GM19328 (cell line): ENCODE measurements at regions not wholly inside any gene's neighbourhood (a gene's known extent, or its start where the extent isn't known, plus 50 kb on each side); places are given as distances from the start of the nearest gene placed in this dataset.
A peak's percentile ranks its signal among the peaks of the same experiment; 100 is the strongest.
"Not testable (repeated sequence)": the region's sequence is repeated elsewhere in the genome, so short reads cannot be mapped to it uniquely, and the experiment has no call there.

Experiments
- ATAC-seq: cut with Tn5 transposase; IDR thresholded peaks from one replicate; pipeline ENCODE4 v1.9.1; 2021; ENCODE audit warnings: mild to moderate bottlenecking, moderate library complexity; ENCODE audit not compliant: unreplicated experiment

- not testable (repeated sequence) for ATAC-seq
These were observed 108.0 kb upstream of the LNX1 start for GRCh38 chr4:53699310-53699709.

GRCh38 chr4:53697016-53697685 is 105.9 kb upstream of the LNX1 start:
- ATAC-seq, result no peak

DNA sequence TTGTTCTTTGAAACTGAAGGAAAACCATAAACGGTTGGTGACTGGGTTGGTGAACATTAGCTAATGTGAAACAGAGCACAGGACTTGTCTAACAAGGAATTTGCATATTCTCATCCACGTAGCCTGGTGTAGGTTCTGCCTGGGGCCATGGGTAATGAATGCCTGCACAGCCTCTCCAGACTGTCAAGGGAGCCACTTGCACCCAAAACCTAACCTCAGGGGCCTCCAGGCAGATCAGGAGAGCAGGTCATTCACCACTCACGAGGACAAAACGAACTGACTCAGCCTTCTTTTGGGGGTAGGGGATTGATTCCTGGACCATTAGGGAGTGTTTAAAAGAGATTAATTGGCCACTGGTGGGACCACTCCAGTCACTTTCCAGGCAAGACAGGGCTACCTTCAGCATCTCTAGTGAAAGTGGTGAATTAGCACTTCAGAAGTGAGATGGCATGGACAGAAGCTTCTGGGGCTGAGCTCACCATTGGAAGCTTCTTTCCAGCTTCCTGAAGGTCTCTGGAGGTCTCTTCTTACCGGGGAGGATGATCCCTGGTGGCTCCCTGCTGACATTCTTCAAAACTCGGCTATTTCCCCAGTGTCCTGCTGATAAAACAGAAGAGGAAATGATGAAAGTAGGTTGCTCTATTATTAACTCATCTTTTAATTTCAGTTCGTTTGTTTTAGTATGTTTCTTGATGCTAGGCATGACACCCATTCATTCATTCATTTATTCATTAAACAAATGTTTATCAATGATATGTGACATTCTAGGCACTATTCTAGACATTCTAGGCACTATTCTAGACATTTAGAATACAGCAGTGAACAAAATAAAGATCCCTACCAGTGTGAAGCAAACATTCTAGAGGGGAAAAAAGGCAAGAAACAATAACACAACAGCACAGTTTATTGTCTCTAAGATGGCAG is 104.5 kb upstream of the LNX1 start:
- no peak for ATAC-seq

DNA sequence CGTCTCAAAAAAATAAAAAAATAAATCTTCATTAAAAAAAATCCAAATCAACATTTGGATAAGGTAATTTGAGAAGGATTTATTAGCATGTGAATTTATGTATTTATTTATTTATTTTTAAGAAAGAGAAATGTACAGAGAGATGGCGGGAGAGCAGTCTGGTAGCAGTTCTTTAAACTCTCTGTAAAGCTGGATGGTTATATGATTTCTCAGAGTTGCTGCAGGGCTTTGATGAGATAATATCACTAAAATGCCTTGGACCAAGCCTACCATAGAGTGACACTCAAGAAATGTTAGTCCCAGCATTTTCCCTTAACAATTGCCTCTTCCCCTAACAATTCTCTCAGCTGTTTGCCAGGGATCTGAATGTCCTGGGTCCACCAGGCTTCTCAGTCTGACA is 103.4 kb upstream of the LNX1 start:
- ATAC-seq, result no peak

GRCh38 chr4:53693909-53694308 is 102.6 kb upstream of the LNX1 start:
- no peak for ATAC-seq

DNA sequence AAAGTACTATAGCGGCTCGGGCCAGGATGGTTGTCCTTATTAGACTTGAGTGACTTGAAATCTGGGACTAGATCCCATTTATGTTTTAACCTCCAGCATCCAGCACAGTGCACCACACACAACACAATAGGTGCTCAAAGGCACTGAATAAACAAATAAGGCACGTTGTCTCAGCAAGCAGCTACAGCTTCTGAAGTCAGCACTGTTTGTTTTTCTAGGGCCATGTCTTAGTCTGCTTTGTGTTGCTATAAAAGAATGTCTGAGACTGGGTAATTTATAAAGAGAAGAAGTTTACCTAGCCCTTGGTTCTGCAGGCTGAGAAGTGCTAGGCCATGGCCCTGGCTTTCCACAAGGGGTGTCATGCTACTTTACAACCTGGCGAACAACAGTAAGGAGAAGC is 102.1 kb upstream of the LNX1 start:
- ATAC-seq, result no peak

GRCh38 chr4:53688186-53688790 is 97.0 kb upstream of the LNX1 start:
- ATAC-seq, result peak; percentile 80

- no peak for ATAC-seq
These were observed 95.2 kb upstream of the LNX1 start for GRCh38 chr4:53686521-53686920.

GRCh38 chr4:53684136-53685130 is 93.1 kb upstream of the LNX1 start:
- ATAC-seq, result no peak

GRCh38 chr4:53682908-53683307 is 91.6 kb upstream of the LNX1 start:
- no peak for ATAC-seq

DNA sequence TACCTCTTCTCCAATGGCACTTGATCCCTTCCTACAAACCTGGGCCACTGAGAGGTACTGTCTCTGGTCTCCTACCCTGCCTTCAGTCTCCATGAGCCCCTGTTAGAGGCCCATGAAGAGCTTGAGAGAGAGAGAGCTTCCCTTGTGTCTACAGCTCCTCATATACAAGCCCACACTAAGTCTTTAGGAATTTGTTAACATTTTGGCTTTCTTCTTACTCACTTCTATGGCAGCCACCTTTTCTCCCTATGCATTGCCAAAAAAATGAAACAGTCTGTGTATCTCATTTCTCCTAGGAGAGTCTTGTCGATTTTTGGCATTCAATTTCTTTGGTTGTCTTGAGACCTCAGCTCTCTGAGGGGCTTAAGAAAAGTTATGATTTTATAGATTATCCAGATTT is 90.9 kb upstream of the LNX1 start:
- ATAC-seq, result no peak

DNA sequence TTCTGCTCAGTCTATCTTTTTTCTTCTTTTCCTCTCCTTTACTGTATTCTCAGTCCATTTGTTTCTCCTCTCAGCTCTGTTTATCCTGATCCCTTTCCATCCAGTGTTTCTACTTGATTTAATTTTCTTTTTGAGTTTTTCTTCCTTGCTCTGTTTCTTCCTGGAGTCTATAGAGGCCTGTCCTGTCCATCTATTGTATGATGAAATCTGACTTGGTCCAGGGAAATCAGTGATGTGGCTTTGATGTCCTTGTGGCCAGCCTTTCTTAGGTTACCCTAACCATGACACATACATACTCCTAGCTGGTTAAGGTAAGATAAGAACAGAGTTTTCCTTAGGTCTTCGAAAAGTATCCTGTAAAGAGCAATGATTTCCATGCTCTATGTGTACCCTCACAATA is 89.3 kb upstream of the LNX1 start:
- no peak for ATAC-seq

- no peak for ATAC-seq
These were observed 88.9 kb upstream of the LNX1 start for GRCh38 chr4:53680168-53680567.

- ATAC-seq, result no peak
These were observed 85.2 kb upstream of the LNX1 start for GRCh38 chr4:53676402-53676871.

GRCh38 chr4:53674903-53675302 is 83.6 kb upstream of the LNX1 start:
- no peak for ATAC-seq

- ATAC-seq, result no peak
These were observed 81.6 kb upstream of the LNX1 start for GRCh38 chr4:53672873-53673272.

DNA sequence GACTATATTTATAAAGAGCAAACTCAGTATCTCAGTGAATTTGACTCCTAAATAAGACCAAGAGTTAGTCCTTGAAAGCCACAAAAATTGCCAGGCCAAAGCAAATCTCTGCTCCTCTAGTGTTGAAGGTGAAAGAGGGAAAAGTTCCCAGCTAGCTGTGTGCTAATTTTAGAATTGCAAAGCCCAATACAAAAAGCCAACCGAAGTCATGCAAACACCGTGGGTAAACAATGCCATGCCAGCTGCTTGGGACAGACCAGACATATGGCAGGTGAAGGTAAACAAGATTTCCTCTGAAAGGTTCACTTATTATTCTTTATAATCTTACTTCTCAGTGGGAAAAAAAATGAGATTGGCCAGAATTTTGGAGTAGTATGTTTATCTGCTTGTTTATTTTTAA is 80.5 kb upstream of the LNX1 start:
- no peak for ATAC-seq

DNA sequence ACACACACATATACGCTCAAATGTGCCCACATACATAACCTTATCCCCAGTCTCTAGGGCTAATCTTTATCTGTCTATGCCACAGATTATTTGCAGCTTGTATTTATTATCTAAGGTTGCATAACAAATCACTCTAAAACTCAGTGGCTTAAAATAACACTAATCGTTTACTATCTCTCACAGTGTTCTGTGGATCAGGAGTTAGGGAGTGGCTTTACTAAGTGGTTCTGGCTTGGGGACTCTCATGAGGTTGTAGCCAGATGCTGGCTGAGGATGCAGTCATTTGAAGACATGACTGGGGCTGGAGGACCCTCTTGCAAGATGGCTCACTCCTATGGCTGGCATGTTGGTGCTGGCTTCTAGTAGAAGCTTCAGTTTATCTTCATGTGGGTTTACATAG is 68.5 kb upstream of the LNX1 start:
- no peak for ATAC-seq

- no peak for ATAC-seq
These were observed 67.8 kb upstream of the LNX1 start for GRCh38 chr4:53659112-53659511.

- no peak for ATAC-seq
These were observed 66.7 kb upstream of the LNX1 start for GRCh38 chr4:53658029-53658428.
